ENCODE measurements at regions not wholly inside any gene's neighbourhood (a gene's known extent, or its start where the extent isn't known, plus 50 kb on each side); places are given as distances from the start of the nearest gene placed in this dataset.

DNA sequence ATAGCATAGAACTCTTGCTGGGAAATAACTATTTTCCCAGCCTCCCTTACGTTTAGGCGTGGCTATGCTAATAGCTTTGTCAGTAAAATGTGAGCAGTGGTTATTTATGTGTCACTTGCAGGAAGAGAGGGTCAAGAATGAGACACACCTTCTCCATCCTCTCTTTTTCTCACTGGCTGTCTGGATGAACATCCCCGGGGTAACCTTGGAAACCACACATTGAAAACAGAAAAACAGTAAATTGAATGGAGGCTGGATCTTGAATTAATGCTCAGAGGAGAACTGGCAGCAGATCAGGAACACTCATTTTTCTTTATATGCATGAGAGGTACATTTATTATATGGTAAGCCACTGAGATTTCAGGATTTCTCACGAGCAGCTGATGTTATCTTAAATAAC lies 127.6 kb downstream of the DNAJB9 start:
- no peaks in the 10 kb centered on the region for H3K4me1 ChIP-seq (ENCODE audit: control insufficient read depth, insufficient read depth, low read length)
- no peaks in the 10 kb centered on the region for H3K9me3 ChIP-seq (ENCODE audit: control insufficient read depth, low read length)
- ATAC-seq (no peak), DNase-seq (no peak)
- WGBS: 45% methylated on average over 4 of the region's 4 CpGs
- intact Hi-C loops (cut with DNase I): no loop called here
- no peaks in the 10 kb centered on the region for H3K27me3 ChIP-seq (ENCODE audit: control insufficient read depth, insufficient read depth)
- no peak overlapping the region for H3K4me3 ChIP-seq (ENCODE audit: low read length)
- H3K27ac ChIP-seq (ENCODE audit: low read length): no peak overlapping the region

GRCh38 chr7:108711611-108712010 lies 141.9 kb downstream of the DNAJB9 start:
- no peak for DNase-seq
- no peaks in the 10 kb centered on the region for H3K9me3 ChIP-seq (ENCODE audit: control insufficient read depth, low read length)
- H3K4me3 ChIP-seq (ENCODE audit: low read length): no peak overlapping the region
- no peak overlapping the region for H3K27ac ChIP-seq (ENCODE audit: low read length)
- no peaks in the 10 kb centered on the region for H3K27me3 ChIP-seq (ENCODE audit: control insufficient read depth, insufficient read depth)
- ATAC-seq: no peak
- intact Hi-C loops (cut with DNase I): no loop called here
- H3K4me1 ChIP-seq (ENCODE audit: control insufficient read depth, insufficient read depth, low read length): no peaks in the 10 kb centered on the region

DNA sequence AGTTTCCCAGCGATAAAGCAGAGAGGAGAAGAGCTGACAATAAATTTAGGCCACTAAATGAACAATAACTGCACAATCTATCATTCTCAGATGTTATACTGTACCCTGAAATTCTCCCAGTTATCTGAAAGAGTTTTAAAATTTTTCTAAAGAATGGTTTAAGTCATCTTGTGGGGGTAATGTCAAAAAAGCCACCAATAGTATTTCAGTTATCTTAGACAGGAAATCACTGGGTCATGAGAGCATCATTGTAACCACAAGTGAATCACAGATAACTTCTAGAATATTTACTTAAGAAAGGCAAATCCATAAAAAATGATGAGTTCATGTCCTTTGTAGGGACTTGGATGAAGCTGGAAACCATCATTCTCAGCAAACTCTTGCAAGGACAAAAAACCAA lies 147.1 kb downstream of the DNAJB9 start:
- Histone ChIP-seq H3K4me1 (ENCODE audit: control insufficient read depth, insufficient read depth, low read length) (no peaks in the 10 kb centered on the region), H3K4me3 (ENCODE audit: low read length) (no peak overlapping the region), H3K27ac (ENCODE audit: low read length) (no peak overlapping the region), H3K27me3 (ENCODE audit: control insufficient read depth, insufficient read depth) (no peaks in the 10 kb centered on the region), H3K9me3 (ENCODE audit: control insufficient read depth, low read length) (no peaks in the 10 kb centered on the region)
- intact Hi-C loops (cut with DNase I): no loop called here
- ATAC-seq (no peak), DNase-seq (no peak)
- WGBS: 57% methylated on average over 1 of the region's 1 CpG

DNA sequence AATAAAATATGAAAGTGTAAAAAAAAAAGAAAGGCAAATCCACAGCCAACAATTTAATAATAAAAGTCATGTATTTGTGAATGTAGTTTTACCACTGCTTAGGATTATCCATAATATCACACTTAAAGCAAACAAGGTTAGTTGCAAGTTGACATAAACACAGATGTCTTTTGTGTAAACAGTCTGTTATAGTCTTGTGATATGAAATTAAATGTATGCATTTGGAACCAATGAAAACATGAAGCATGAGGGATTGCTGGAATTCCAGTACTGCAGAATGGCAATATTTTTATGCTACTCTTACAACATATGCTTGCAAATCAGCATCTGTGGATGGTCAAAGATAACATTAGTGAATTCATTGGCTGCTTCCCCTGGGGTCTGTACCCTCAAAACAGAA lies 148.1 kb downstream of the DNAJB9 start:
- ATAC-seq: no peak
- no peaks in the 10 kb centered on the region for H3K4me1 ChIP-seq (ENCODE audit: control insufficient read depth, insufficient read depth, low read length)
- intact Hi-C loops (cut with DNase I): no loop called here
- DNase-seq: no peak
- no peak overlapping the region for H3K4me3 ChIP-seq (ENCODE audit: low read length)
- H3K9me3 ChIP-seq (ENCODE audit: control insufficient read depth, low read length): no peaks in the 10 kb centered on the region
- H3K27me3 ChIP-seq (ENCODE audit: control insufficient read depth, insufficient read depth): no peaks in the 10 kb centered on the region
- H3K27ac ChIP-seq (ENCODE audit: low read length): no peak overlapping the region

DNA sequence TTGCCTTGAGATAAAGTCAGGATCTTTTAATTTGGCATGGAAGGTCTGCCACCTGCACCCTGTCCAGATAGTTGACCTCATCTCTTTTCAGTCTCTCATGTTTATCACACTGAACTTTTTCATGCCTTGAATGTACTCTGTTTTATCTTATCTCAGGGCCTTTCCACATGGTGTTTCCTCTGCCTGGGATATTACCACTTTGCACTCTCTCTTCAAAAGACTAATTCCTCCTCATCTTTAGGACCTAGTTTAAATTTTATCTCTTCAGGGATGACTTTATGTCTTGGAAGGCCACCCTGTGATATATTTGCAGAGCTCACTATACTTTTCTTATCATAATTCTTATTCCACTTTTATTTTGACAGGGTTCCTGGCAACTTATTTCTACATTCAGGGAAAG lies 150.0 kb downstream of the DNAJB9 start:
- Histone ChIP-seq H3K9me3 (ENCODE audit: control insufficient read depth, low read length) (no peaks in the 10 kb centered on the region), H3K27ac (ENCODE audit: low read length) (no peak overlapping the region), H3K27me3 (ENCODE audit: control insufficient read depth, insufficient read depth) (no peaks in the 10 kb centered on the region), H3K4me1 (ENCODE audit: control insufficient read depth, insufficient read depth, low read length) (no peaks in the 10 kb centered on the region), H3K4me3 (ENCODE audit: low read length) (no peak overlapping the region)
- intact Hi-C loops (cut with DNase I): no loop called here
- DNase-seq (no peak), ATAC-seq (no peak)

DNA sequence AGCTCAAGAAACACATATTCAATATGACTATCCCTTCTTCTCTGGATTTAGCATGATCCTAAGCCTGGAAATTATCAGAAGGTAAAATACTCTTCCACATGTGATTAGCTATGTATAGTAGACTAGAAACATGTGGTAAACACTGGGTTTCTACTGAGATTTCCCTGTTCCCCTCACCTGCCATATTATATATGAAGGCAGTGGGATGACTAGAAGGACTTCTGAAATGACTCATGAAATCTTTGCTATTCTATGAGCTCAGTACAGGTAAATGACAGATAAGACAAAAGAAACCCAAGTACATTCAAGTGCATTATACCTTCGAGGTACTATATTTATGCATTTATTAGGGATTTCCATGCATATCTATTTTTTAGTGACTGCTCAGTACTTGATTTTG lies 152.9 kb downstream of the DNAJB9 start:
- Histone ChIP-seq H3K27ac (ENCODE audit: low read length) (no peak overlapping the region), H3K27me3 (ENCODE audit: control insufficient read depth, insufficient read depth) (no peaks in the 10 kb centered on the region), H3K4me3 (ENCODE audit: low read length) (no peak overlapping the region), H3K9me3 (ENCODE audit: control insufficient read depth, low read length) (no peaks in the 10 kb centered on the region), H3K4me1 (ENCODE audit: control insufficient read depth, insufficient read depth, low read length) (no peaks in the 10 kb centered on the region)
- intact Hi-C loops (cut with DNase I): no loop called here
- WGBS: 83% methylated on average over 1 of the region's 1 CpG
- ATAC-seq (no peak), DNase-seq (no peak)

GRCh38 chr7:108723381-108723814 lies 153.7 kb downstream of the DNAJB9 start:
- DNase-seq (no peak), ATAC-seq (no peak)
- no peak overlapping the region for H3K27ac ChIP-seq (ENCODE audit: low read length)
- H3K4me1 ChIP-seq (ENCODE audit: control insufficient read depth, insufficient read depth, low read length): no peaks in the 10 kb centered on the region
- 39% methylated on average over 4 of the region's 4 CpGs for WGBS
- no peaks in the 10 kb centered on the region for H3K27me3 ChIP-seq (ENCODE audit: control insufficient read depth, insufficient read depth)
- intact Hi-C loops (cut with DNase I): no loop called here
- H3K9me3 ChIP-seq (ENCODE audit: control insufficient read depth, low read length): no peaks in the 10 kb centered on the region
- H3K4me3 ChIP-seq (ENCODE audit: low read length): no peak overlapping the region

GRCh38 chr7:108724251-108725100 lies 154.8 kb downstream of the DNAJB9 start:
- H3K9me3 ChIP-seq (ENCODE audit: control insufficient read depth, low read length): no peaks in the 10 kb centered on the region
- H3K4me3 ChIP-seq (ENCODE audit: low read length): no peak overlapping the region
- no peaks in the 10 kb centered on the region for H3K4me1 ChIP-seq (ENCODE audit: control insufficient read depth, insufficient read depth, low read length)
- ATAC-seq: no peak
- H3K27ac ChIP-seq (ENCODE audit: low read length): no peak overlapping the region
- 30% methylated on average over 3 of the region's 3 CpGs for WGBS
- H3K27me3 ChIP-seq (ENCODE audit: control insufficient read depth, insufficient read depth): no peaks in the 10 kb centered on the region
- intact Hi-C loops (cut with DNase I): no loop called here
- no peak for DNase-seq

GRCh38 chr7:108735814-108736213 lies 166.1 kb downstream of the DNAJB9 start:
- Histone ChIP-seq H3K4me3 (ENCODE audit: low read length) (no peak overlapping the region), H3K27me3 (ENCODE audit: control insufficient read depth, insufficient read depth) (no peaks in the 10 kb centered on the region), H3K4me1 (ENCODE audit: control insufficient read depth, insufficient read depth, low read length) (no peaks in the 10 kb centered on the region), H3K9me3 (ENCODE audit: control insufficient read depth, low read length) (no peaks in the 10 kb centered on the region), H3K27ac (ENCODE audit: low read length) (no peak overlapping the region)
- intact Hi-C loops (cut with DNase I): no loop called here
- ATAC-seq (no peak), DNase-seq (no peak)

DNA sequence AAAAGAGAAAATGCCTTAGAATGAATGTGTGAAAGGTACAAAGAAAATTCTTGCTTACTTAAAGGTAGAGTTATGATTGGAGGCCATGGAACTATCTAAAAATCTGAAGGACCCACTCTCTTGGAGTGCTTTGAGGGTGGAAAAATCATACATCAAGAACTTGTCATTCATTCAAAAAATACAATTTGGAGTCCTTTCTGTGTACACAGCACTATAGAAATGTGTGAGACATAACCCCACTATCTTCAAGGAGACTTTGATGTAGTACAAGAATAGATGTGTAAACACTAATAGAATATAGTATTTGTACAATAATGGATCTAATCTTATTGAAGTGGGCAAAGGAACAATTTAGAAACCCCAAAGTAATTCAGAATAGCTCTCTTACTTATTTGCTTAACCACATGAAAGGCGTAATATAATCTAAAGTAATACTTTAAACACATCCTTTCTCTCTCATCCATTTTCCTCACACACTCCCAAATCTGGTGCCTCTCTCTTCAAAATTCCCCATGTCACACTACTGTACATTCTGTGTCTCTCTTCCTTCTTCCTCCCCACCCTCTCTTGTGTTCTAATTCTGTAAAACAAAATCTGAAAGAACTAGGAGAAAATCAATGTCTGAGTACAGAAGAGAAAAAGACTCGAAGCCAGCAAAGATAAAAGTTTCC lies 166.7 kb downstream of the DNAJB9 start:
- no peak for DNase-seq
- Histone ChIP-seq H3K27ac (ENCODE audit: low read length) (no peak overlapping the region), H3K4me1 (ENCODE audit: control insufficient read depth, insufficient read depth, low read length) (no peaks in the 10 kb centered on the region), H3K9me3 (ENCODE audit: control insufficient read depth, low read length) (no peaks in the 10 kb centered on the region), H3K4me3 (ENCODE audit: low read length) (no peak overlapping the region), H3K27me3 (ENCODE audit: control insufficient read depth, insufficient read depth) (no peaks in the 10 kb centered on the region)
- intact Hi-C loops (cut with DNase I): no loop called here
- no peak for ATAC-seq
- WGBS: 80% methylated on average over 2 of the region's 2 CpGs

DNA sequence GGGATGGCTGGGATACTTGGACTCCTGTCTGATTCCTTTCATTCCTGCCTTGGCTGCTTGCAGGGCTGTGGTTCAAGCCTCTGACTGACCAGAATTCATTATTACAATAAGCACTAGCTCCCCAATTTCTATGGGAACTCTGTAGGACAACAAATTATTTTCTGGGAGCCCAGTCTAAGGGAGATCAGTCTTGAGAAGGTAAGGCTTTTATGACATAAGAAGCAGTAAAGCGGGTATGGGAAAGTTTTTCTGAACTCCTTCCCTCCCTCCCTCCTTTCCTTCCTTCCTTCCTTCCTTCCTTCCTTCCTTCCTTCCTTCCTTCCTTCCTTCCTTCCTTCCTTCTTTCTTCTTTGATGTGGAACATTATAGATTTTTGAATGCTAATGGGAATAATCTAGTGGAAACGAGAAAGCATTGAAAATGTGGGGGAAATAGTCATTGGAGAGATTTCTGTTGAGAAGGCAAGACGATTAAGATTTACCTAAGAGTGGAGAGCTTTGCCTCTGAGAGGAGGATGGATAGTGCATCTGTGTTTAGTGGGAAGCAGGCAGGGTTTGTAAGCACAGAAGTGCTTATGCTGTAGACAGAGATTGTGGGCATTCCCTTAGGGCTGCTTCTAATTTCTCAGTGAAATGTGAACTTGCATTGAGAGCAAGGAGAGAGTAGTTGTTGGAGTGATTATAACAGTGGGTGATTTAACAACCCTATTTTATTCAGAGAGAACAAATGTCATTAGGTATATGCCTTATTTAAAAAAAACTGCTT lies 201.5 kb downstream of the DNAJB9 start:
- intact Hi-C loops (cut with DNase I): no loop called here
- no peak overlapping the region for H3K4me3 ChIP-seq (ENCODE audit: low read length)
- no peaks in the 10 kb centered on the region for H3K9me3 ChIP-seq (ENCODE audit: control insufficient read depth, low read length)
- no peaks in the 10 kb centered on the region for H3K27me3 ChIP-seq (ENCODE audit: control insufficient read depth, insufficient read depth)
- no peak overlapping the region for H3K27ac ChIP-seq (ENCODE audit: low read length)
- no peak for ATAC-seq
- WGBS: 75% methylated on average over 3 of the region's 3 CpGs
- no peak for DNase-seq
- H3K4me1 ChIP-seq (ENCODE audit: control insufficient read depth, insufficient read depth, low read length): no peaks in the 10 kb centered on the region
